ENCODE measurements at regions not wholly inside any gene's neighbourhood (a gene's known extent, or its start where the extent isn't known, plus 50 kb on each side); places are given as distances from the start of the nearest gene placed in this dataset.
"Not testable (repeated sequence)": the region's sequence is repeated elsewhere in the genome, so short reads cannot be mapped to it uniquely, and the experiment has no call there.

GRCh38 chr5:86232246-86232645 is 385.5 kb upstream of the COX7C start:
- Histone ChIP-seq H3K36me3 (ENCODE audit: insufficient read depth in 1 of 2, low read depth in 1 of 2) (no peaks in the 10 kb centered on the region), H3K27ac (no peak overlapping the region), H3K4me1 (no peaks in the 10 kb centered on the region), H3K27me3 (ENCODE audit: insufficient read depth in 3 of 3, low read length in 2 of 3) (no peaks in the 10 kb centered on the region), H3K9me3 (no peaks in the 10 kb centered on the region), H3K4me3 (no peak overlapping the region)
- peak in 1 of 2 donors; percentile 45 for DNase-seq
- no peak for ATAC-seq
- 75 to 80% (median 76%) methylated on average over 11 of the region's 11 CpGs for WGBS, 3 donors
- intact Hi-C loops (cut with DNase I), result no loop called here
- no peak for TF ChIP-seq CTCF (IDR thresholded peaks at IDR 0.05)

GRCh38 chr5:86244153-86244552 is 373.6 kb upstream of the COX7C start:
- no peak for TF ChIP-seq CTCF (IDR thresholded peaks at IDR 0.05)
- H3K27ac ChIP-seq, result no peak overlapping the region
- no peaks in the 10 kb centered on the region for H3K4me1 ChIP-seq
- no peak for ATAC-seq
- no peak for DNase-seq
- H3K9me3 ChIP-seq, result peaks cover 2% of the 10 kb centered on the region
- WGBS, 3 donors, result 0% methylated on average over 1 of the region's 1 CpG
- no peak overlapping the region for H3K4me3 ChIP-seq
- intact Hi-C loops (cut with DNase I), result no loop called here
- no peaks in the 10 kb centered on the region for H3K36me3 ChIP-seq (ENCODE audit: insufficient read depth in 1 of 2, low read depth in 1 of 2)
- no peaks in the 10 kb centered on the region for H3K27me3 ChIP-seq (ENCODE audit: insufficient read depth in 3 of 3, low read length in 2 of 3)

GRCh38 chr5:86257871-86258270 is 359.9 kb upstream of the COX7C start:
- H3K4me3 ChIP-seq, result no peak overlapping the region
- intact Hi-C loops (cut with DNase I), result no loop called here
- no peak for DNase-seq
- H3K9me3 ChIP-seq, result no peaks in the 10 kb centered on the region
- H3K27me3 ChIP-seq (ENCODE audit: insufficient read depth in 3 of 3, low read length in 2 of 3), result no peaks in the 10 kb centered on the region
- no peaks in the 10 kb centered on the region for H3K4me1 ChIP-seq
- H3K36me3 ChIP-seq (ENCODE audit: insufficient read depth in 1 of 2, low read depth in 1 of 2), result no peaks in the 10 kb centered on the region
- H3K27ac ChIP-seq, result no peak overlapping the region
- no peak for ATAC-seq
- TF ChIP-seq CTCF (IDR thresholded peaks at IDR 0.05), result no peak

- H3K4me3 ChIP-seq; H3K27me3 ChIP-seq (ENCODE audit: insufficient read depth in 3 of 3, low read length in 2 of 3); H3K27ac ChIP-seq; ATAC-seq; H3K4me1 ChIP-seq; H3K36me3 ChIP-seq (ENCODE audit: insufficient read depth in 1 of 2, low read depth in 1 of 2); H3K9me3 ChIP-seq; DNase-seq; intact Hi-C loops (cut with DNase I): not testable (repeated sequence)
- 80 to 87% (median 84%) methylated on average over 3 of the region's 3 CpGs for WGBS, 3 donors
These were observed 333.1 kb upstream of the COX7C start for GRCh38 chr5:86284400-86285190.

- 65 to 79% (median 70%) methylated on average over 2 of the region's 2 CpGs for WGBS, 3 donors
- H3K9me3 ChIP-seq; H3K36me3 ChIP-seq (ENCODE audit: insufficient read depth in 1 of 2, low read depth in 1 of 2); H3K27ac ChIP-seq; ATAC-seq; DNase-seq; H3K4me1 ChIP-seq; H3K27me3 ChIP-seq (ENCODE audit: insufficient read depth in 3 of 3, low read length in 2 of 3); intact Hi-C loops (cut with DNase I); H3K4me3 ChIP-seq: not testable (repeated sequence)
These were observed 330.3 kb upstream of the COX7C start for GRCh38 chr5:86287437-86287836.

- H3K27me3 ChIP-seq (ENCODE audit: insufficient read depth in 3 of 3, low read length in 2 of 3); H3K4me1 ChIP-seq; H3K9me3 ChIP-seq; ATAC-seq; H3K36me3 ChIP-seq (ENCODE audit: insufficient read depth in 1 of 2, low read depth in 1 of 2); DNase-seq; intact Hi-C loops (cut with DNase I); H3K27ac ChIP-seq; H3K4me3 ChIP-seq: not testable (repeated sequence)
- 85 to 93% (median 85%) methylated on average over 9 of the region's 9 CpGs for WGBS, 3 donors
These were observed 328.0 kb upstream of the COX7C start for GRCh38 chr5:86289786-86290185.

GRCh38 chr5:86292811-86293210 is 324.9 kb upstream of the COX7C start:
- H3K4me1 ChIP-seq; intact Hi-C loops (cut with DNase I); H3K27me3 ChIP-seq (ENCODE audit: insufficient read depth in 3 of 3, low read length in 2 of 3); DNase-seq; ATAC-seq; H3K36me3 ChIP-seq (ENCODE audit: insufficient read depth in 1 of 2, low read depth in 1 of 2); H3K27ac ChIP-seq; H3K9me3 ChIP-seq; H3K4me3 ChIP-seq: not testable (repeated sequence)
- 85 to 89% (median 87%) methylated on average over 6 of the region's 6 CpGs for WGBS, 3 donors

GRCh38 chr5:86302643-86303042 is 315.1 kb upstream of the COX7C start:
- H3K9me3 ChIP-seq; H3K36me3 ChIP-seq (ENCODE audit: insufficient read depth in 1 of 2, low read depth in 1 of 2); H3K4me1 ChIP-seq; H3K27ac ChIP-seq; H3K4me3 ChIP-seq; H3K27me3 ChIP-seq (ENCODE audit: insufficient read depth in 3 of 3, low read length in 2 of 3); ATAC-seq; DNase-seq: not testable (repeated sequence)
- WGBS, 3 donors, result 58 to 84% (median 76%) methylated on average over 1 of the region's 1 CpG
- intact Hi-C loops (cut with DNase I), result loop anchor here in 1 of 2 donors (2.0 kb wide), 1 partner anchor 14 kb away; no protein-coding TSS in a partner anchor

- H3K27me3 ChIP-seq (ENCODE audit: insufficient read depth in 3 of 3, low read length in 2 of 3); H3K27ac ChIP-seq; DNase-seq; H3K36me3 ChIP-seq (ENCODE audit: insufficient read depth in 1 of 2, low read depth in 1 of 2); H3K9me3 ChIP-seq; intact Hi-C loops (cut with DNase I); H3K4me3 ChIP-seq; ATAC-seq; H3K4me1 ChIP-seq: not testable (repeated sequence)
- 0 to 3% (median 1%) methylated on average over 2 of the region's 2 CpGs for WGBS, 3 donors
These were observed 312.7 kb upstream of the COX7C start for GRCh38 chr5:86305050-86305449.

Data from psoas muscle (tissue), 7 donors.